Activated CD4-positive, alpha-beta T cell treated with anti-CD3 and anti-CD28 coated beads for 36 hours (primary cell): ENCODE measurements at regions not wholly inside any gene's neighbourhood (a gene's known extent, or its start where the extent isn't known, plus 50 kb on each side); places are given as distances from the start of the nearest gene placed in this dataset.
"Not testable (repeated sequence)": the region's sequence is repeated elsewhere in the genome, so short reads cannot be mapped to it uniquely, and the experiment has no call there.

ENCODE experiments used
- ATAC-seq: fragments of 200-7000 bp; cut with Tn5 transposase; one replicate; pipeline ENCODE4 v1.10.0; 2021; ENCODE audit warnings: mild to moderate bottlenecking, moderate library complexity
- CTCF ChIA-PET: fragments of 350-600 bp; sonication (Branson Sonifier 250); formaldehyde crosslinking; loops from one replicate; lab custom pipeline; 2021; ENCODE audit warnings: antibody characterized with exemption; lab: Charles Lee
- POLR2A ChIA-PET: fragments of 350-600 bp; sonication (Branson Sonifier 250); formaldehyde crosslinking; loops from one replicate; lab custom pipeline; 2021; ENCODE audit warnings: antibody characterized with exemption, inconsistent platforms; lab: Charles Lee
- DNase-seq: peaks from one replicate; pipeline ENCODE4 v3.0.0-alpha.2; 2020
- H3K27ac Mint-ChIP-seq: one replicate; pipeline ENCODE4 v1.8.0; 2021; ENCODE audit warnings: mixed read lengths
- H3K27me3 Mint-ChIP-seq: one replicate; pipeline ENCODE4 v1.8.0; 2021; ENCODE audit warnings: mixed read lengths
- H3K36me3 Mint-ChIP-seq: one replicate; pipeline ENCODE4 v1.8.0; 2021; ENCODE audit warnings: low read depth, mixed read lengths
- H3K4me1 Mint-ChIP-seq: one replicate; pipeline ENCODE4 v1.8.0; 2021; ENCODE audit warnings: mixed read lengths
- H3K4me3 Mint-ChIP-seq: one replicate; pipeline ENCODE4 v1.8.0; 2021; ENCODE audit warnings: mild to moderate bottlenecking, moderate library complexity, mixed read lengths
- H3K9me3 Mint-ChIP-seq: one replicate; pipeline ENCODE4 v1.8.0; 2021; ENCODE audit warnings: low read depth, mixed read lengths
- intact Hi-C, 2 experiments: fragments of 100-400 bp; cut with DNase I in 1 of 2; cut with micrococcal nuclease in 1 of 2; formaldehyde crosslinking; loops; one replicate each; pipeline versions ENCODE4 v1.14.2 to v1.15.1; 2022 to 2024; cut with DNase I, micrococcal nuclease

DNA sequence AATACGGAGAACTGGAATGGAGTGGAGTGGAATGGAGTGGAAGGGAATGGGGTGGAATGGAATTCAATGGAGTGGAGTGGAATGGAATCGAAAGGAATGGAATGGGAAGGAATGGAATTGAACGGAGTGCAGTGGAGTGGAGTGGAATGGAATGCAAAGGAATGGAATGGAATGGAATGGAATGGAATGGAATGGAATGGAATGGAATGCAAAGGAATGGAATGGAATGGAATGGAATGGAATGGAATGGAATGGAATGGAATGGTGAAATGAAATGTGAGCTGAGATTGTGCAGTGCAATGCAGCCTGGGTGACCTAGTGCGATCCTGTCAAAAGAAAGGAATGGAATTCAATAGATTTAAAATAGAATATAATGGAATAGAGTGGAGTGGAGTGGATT is 357.3 kb upstream of the WSB1 start:
- H3K27me3 Mint-ChIP-seq, intact Hi-C loops, H3K4me1 Mint-ChIP-seq, H3K36me3 Mint-ChIP-seq, CTCF ChIA-PET, H3K4me3 Mint-ChIP-seq, H3K27ac Mint-ChIP-seq, ATAC-seq, POLR2A ChIA-PET, H3K9me3 Mint-ChIP-seq, DNase-seq: not testable (repeated sequence)

DNA sequence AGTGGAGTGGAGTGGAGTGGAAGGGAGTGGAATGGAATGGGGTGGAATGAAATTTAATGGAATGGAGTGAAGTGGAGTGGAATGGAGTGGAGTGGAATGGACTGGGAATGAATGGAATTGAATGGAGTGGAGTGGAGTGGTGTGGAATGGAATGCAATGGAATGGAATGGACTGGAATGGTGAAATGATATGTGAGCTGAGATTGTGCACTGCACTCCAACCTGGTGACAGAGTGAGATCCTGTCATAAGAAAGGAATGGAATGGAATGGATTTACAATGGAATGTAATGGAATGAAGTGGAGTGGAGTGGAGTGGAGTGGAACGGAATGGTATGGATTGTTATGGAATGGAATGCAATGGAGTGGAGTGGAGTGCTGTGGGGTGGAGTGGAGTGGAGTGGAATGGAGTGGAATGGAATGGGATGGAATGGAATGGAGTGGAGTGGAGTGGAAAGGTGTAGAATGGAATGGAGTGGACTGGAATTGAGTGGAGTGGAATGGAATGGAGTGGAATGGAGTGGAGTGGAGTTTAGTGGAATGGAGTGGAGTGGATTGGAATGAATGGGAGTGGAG is 356.1 kb upstream of the WSB1 start:
- POLR2A ChIA-PET = not testable (repeated sequence)

DNA sequence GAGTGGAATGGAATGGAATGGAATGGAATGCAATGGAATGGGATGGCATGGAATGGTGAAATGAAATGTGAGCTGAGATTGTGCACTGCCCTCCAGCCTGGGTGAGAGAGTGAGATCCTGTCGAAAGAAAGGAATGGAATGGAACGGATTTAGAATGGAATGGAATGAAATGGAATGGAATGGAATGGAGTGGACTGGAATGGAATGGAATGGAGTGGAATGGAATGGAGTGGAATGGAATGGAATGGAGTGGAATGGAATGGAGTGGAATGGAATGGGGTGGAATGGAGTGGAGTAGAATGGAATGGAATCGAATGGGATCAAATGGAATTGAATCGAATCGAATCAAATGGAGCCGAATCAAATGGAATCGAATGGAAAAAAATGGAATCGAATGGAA is 354.2 kb upstream of the WSB1 start:
- POLR2A ChIA-PET = not testable (repeated sequence)

More for the DNA sequence above, 356.1 kb upstream of the WSB1 start:
- CTCF ChIA-PET, DNase-seq, H3K36me3 Mint-ChIP-seq, ATAC-seq, H3K4me3 Mint-ChIP-seq, H3K4me1 Mint-ChIP-seq, H3K9me3 Mint-ChIP-seq, H3K27ac Mint-ChIP-seq, intact Hi-C loops, H3K27me3 Mint-ChIP-seq: not testable (repeated sequence)

DNA sequence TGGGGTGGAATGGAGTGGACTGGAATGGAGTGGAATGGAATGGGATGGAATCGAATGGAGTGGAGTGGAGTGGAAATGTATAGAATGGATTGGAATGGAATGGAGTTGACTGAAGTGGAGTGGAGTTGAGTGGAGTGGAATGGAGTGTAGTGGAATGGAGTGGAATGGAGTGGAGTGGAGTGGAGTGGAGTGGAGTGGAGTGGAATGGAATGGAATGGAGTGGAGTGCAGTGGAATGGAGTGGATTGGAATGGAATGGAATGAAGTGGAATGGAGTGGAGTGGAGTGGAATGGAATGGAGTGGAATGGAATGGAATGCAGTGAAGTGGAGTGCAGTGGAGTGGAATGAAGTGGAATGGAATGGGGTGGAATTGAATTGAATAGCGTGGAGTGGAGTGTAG is 353.3 kb upstream of the WSB1 start:
- DNase-seq, CTCF ChIA-PET, H3K4me1 Mint-ChIP-seq, H3K36me3 Mint-ChIP-seq, ATAC-seq, H3K9me3 Mint-ChIP-seq, H3K4me3 Mint-ChIP-seq, H3K27ac Mint-ChIP-seq, POLR2A ChIA-PET, H3K27me3 Mint-ChIP-seq, intact Hi-C loops: not testable (repeated sequence)

More for the DNA sequence above, 354.2 kb upstream of the WSB1 start:
- CTCF ChIA-PET, H3K9me3 Mint-ChIP-seq, ATAC-seq, H3K4me3 Mint-ChIP-seq, intact Hi-C loops, H3K27me3 Mint-ChIP-seq, H3K4me1 Mint-ChIP-seq, DNase-seq, H3K36me3 Mint-ChIP-seq, H3K27ac Mint-ChIP-seq: not testable (repeated sequence)

- peaks cover 5% of the 10 kb centered on the region for H3K36me3 Mint-ChIP-seq
- H3K4me1 Mint-ChIP-seq = no peaks in the 10 kb centered on the region
- CTCF ChIA-PET = no interaction called here
- H3K4me3 Mint-ChIP-seq = no peak overlapping the region
- intact Hi-C loops = no loop called here
- ATAC-seq (no peak), DNase-seq (no peak)
- peaks cover 9% of the 10 kb centered on the region for H3K9me3 Mint-ChIP-seq
- peaks cover 22% of the 10 kb centered on the region for H3K27me3 Mint-ChIP-seq
- no peak overlapping the region for H3K27ac Mint-ChIP-seq
- POLR2A ChIA-PET = no interaction called here
Measured at GRCh38 chr17:26962255-26963162, 331.4 kb upstream of the WSB1 start.

- intact Hi-C loops = no loop called here
- Mint-ChIP-seq H3K27ac (no peak overlapping the region), H3K27me3 (peaks cover 22% of the 10 kb centered on the region), H3K36me3 (peaks cover 5% of the 10 kb centered on the region), H3K9me3 (peaks cover 9% of the 10 kb centered on the region), H3K4me1 (no peaks in the 10 kb centered on the region), H3K4me3 (no peak overlapping the region)
- ATAC-seq (no peak), DNase-seq (no peak)
- ChIA-PET POLR2A (no interaction called here), CTCF (no interaction called here)
Measured at GRCh38 chr17:26963163-26963503, 330.8 kb upstream of the WSB1 start.

GRCh38 chr17:26965898-26966624 is 327.9 kb upstream of the WSB1 start:
- DNase-seq, H3K9me3 Mint-ChIP-seq, ATAC-seq, H3K36me3 Mint-ChIP-seq, intact Hi-C loops, CTCF ChIA-PET, H3K4me1 Mint-ChIP-seq, H3K4me3 Mint-ChIP-seq, POLR2A ChIA-PET, H3K27ac Mint-ChIP-seq: not testable (repeated sequence)
- peaks cover 16% of the 10 kb centered on the region for H3K27me3 Mint-ChIP-seq

DNA sequence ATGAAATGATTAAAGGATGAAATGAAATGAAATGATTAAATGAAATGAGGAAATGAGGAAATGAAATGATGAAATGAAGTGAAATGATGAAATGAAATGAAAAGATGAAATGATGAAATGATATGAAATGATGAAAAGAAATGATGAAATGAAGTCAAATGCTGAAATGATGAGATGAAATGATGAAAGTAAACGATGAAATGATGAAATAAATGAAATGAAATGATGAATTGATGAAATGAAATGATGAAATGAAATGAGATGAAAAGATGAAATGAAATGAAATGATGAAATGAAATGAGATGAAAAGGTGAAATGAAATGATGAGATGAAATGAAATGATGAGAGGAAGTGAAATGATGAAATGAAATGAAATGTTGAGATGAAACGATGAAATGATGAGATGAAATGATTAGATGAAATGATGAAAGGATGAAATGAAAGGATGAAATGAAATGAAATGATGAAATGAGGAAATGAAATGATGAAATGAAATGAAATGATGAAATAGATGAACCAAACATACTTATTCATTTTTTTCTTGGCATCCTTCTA is 327.2 kb upstream of the WSB1 start:
- H3K36me3 Mint-ChIP-seq, intact Hi-C loops, H3K4me1 Mint-ChIP-seq, H3K9me3 Mint-ChIP-seq, H3K4me3 Mint-ChIP-seq, ATAC-seq, POLR2A ChIA-PET, H3K27ac Mint-ChIP-seq, CTCF ChIA-PET, DNase-seq: not testable (repeated sequence)
- H3K27me3 Mint-ChIP-seq = peaks cover 13% of the 10 kb centered on the region

- H3K27me3 Mint-ChIP-seq, intact Hi-C loops, H3K27ac Mint-ChIP-seq, H3K4me1 Mint-ChIP-seq, H3K9me3 Mint-ChIP-seq, CTCF ChIA-PET, ATAC-seq, H3K4me3 Mint-ChIP-seq, POLR2A ChIA-PET, DNase-seq, H3K36me3 Mint-ChIP-seq: not testable (repeated sequence)
Measured at GRCh38 chr17:26981845-26982425, 312.0 kb upstream of the WSB1 start.

DNA sequence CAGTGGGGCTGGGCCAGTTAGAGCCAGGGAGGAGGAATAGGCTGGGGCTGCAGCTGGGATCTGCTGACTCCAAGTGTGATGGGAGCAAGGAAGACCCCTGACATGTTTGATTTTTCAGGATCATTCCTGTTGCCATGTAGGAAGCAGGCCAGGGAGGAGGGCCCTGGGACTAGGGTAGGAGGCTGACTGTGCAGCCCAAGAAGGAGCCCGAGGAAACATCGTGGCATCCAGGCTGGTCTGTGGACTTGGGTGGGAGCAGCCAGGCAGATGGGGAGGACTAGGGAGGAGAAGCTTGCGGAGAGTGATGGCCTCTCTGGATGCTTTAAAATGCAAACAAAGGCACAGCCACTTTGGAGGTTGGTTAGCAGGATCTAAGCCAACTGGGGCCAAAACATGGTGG is 311.4 kb upstream of the WSB1 start:
- H3K27ac Mint-ChIP-seq, H3K4me1 Mint-ChIP-seq, ATAC-seq, POLR2A ChIA-PET, H3K36me3 Mint-ChIP-seq, H3K4me3 Mint-ChIP-seq, CTCF ChIA-PET, H3K9me3 Mint-ChIP-seq, DNase-seq, intact Hi-C loops, H3K27me3 Mint-ChIP-seq: not testable (repeated sequence)

DNA sequence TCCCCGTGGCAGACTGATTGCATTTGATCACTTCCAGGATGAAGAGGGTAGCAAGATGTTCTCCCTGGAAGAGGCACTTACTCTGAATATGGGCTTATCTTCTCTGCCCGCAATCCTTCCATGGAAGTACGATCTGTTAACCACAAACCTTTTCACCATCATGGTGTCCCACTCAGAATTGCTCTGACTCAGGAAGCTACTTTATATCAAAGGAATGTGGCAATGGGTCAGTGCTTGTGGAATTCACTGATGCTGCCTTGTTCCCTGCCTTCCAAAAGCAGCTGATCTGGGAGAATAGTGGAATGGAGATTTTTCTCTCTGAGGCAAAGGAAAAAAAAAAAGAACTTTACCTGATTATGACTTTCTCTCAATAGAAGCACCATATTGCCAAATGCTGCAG is 306.1 kb upstream of the WSB1 start:
- ATAC-seq, POLR2A ChIA-PET, H3K36me3 Mint-ChIP-seq, DNase-seq, H3K27ac Mint-ChIP-seq, H3K27me3 Mint-ChIP-seq, H3K4me3 Mint-ChIP-seq, H3K9me3 Mint-ChIP-seq, CTCF ChIA-PET, H3K4me1 Mint-ChIP-seq, intact Hi-C loops: not testable (repeated sequence)
